ENCODE measurements at regions not wholly inside any gene's neighbourhood (a gene's known extent, or its start where the extent isn't known, plus 50 kb on each side); places are given as distances from the start of the nearest gene placed in this dataset.

DNA sequence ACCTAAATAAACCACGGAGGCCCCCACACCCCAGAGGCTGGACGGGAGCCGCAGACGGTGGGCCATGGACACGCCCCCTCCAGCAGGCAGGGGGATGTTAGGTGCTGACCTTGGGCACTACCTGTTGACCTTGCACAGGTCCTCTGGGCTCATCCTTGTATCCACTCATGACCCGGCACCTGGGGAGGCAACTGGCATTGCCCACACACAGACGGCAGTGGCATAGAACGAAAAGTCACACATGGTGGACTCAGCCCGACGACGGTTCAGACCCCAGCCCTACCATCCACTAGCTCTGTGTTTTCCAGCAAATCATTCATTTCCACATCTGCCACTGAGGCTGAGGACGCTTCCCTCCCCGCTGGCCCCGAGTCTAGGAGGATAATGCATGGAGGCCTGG, 247.7 kb upstream of the PPP2R2D start:
- H3K9me3 Mint-ChIP-seq (ENCODE audit: unreplicated experiment): no peaks in the 10 kb centered on the region
- TF ChIP-seq, protein P1, sequence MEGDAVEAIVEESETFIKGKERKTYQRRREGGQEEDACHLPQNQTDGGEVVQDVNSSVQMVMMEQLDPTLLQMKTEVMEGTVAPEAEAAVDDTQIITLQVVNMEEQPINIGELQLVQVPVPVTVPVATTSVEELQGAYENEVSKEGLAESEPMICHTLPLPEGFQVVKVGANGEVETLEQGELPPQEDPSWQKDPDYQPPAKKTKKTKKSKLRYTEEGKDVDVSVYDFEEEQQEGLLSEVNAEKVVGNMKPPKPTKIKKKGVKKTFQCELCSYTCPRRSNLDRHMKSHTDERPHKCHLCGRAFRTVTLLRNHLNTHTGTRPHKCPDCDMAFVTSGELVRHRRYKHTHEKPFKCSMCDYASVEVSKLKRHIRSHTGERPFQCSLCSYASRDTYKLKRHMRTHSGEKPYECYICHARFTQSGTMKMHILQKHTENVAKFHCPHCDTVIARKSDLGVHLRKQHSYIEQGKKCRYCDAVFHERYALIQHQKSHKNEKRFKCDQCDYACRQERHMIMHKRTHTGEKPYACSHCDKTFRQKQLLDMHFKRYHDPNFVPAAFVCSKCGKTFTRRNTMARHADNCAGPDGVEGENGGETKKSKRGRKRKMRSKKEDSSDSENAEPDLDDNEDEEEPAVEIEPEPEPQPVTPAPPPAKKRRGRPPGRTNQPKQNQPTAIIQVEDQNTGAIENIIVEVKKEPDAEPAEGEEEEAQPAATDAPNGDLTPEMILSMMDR (IDR thresholded peaks at IDR 0.05; ENCODE audit: insufficient read depth in 1 of 2, low read depth in 1 of 2, low read length in 1 of 2, severe bottlenecking in 1 of 2, unreplicated experiment in 1 of 2): no peak
- H3K4me3 Mint-ChIP-seq (ENCODE audit: unreplicated experiment): no peak overlapping the region
- Histone ChIP-seq H3K36me3 (ENCODE audit: control insufficient read depth, insufficient read depth, low read length) (no peaks in the 10 kb centered on the region), H3K27me3 (replicated peaks; ENCODE audit: control insufficient read depth, insufficient read depth, low read length) (no peaks in the 10 kb centered on the region), H3K4me3 (ENCODE audit: low read depth, low read length) (no peak overlapping the region), H3K4me1 (no peaks in the 10 kb centered on the region), H3K9me3 (no peaks in the 10 kb centered on the region)
- BruUV-seq (replicated peaks): no TSS peak
- H3K4me1 Mint-ChIP-seq (ENCODE audit: low read depth, unreplicated experiment): no peaks in the 10 kb centered on the region
- POLR2A ChIA-PET: no interaction called here
- intact Hi-C loops (cut with micrococcal nuclease; ENCODE audit: unreplicated experiment): no loop called here
- H3K27me3 Mint-ChIP-seq (ENCODE audit: insufficient read depth, unreplicated experiment): no peaks in the 10 kb centered on the region
- H3K27ac Mint-ChIP-seq (ENCODE audit: unreplicated experiment): no peak overlapping the region
- CTCF ChIA-PET: no interaction called here
- no peak for DNase-seq
- no peaks in the 10 kb centered on the region for H3K36me3 Mint-ChIP-seq (ENCODE audit: insufficient read depth, unreplicated experiment)

DNA sequence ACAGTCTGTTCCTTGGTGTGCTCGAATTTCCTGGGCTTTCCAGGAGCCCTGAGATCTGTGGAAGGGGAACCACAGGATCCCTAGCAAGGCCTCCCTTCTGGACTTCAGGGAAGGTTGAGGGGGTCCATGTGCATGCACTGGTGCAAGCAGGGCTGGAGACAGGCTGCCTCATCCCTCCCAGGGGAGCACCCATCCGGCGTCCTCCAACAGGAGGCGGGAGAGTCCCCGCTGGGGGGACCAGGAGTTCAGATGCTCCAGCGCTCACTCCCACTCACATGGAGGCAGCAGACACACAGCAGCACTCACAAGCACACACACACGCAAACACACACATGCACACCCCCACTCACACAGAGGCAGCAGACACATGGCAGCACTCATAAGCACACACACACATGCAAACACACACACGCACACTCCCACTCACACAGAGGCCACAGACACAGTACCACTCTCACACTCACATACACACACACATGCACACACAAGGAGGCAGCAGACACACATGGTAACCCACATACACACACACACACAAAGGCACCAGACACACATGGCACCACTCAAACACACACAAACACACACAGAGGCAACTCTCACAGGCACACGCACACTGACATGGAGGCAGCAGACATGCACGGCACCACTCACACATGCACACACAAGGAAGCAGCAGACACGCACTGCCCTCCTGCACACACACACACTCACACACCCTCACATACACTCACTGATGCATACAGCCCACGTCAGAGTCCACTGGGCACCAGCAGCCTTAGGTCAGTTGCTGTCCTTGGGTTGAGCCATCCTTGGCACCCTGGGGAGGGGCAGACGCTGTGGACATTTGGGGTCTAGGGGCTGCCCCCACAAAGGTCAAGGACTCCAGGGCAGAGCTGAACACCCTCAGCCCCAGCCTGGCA, 247.0 kb upstream of the PPP2R2D start:
- Mint-ChIP-seq H3K36me3 (ENCODE audit: insufficient read depth, unreplicated experiment) (no peaks in the 10 kb centered on the region), H3K9me3 (ENCODE audit: unreplicated experiment) (no peaks in the 10 kb centered on the region), H3K27ac (ENCODE audit: unreplicated experiment) (no peak overlapping the region), H3K4me3 (ENCODE audit: unreplicated experiment) (no peak overlapping the region), H3K27me3 (ENCODE audit: insufficient read depth, unreplicated experiment) (no peaks in the 10 kb centered on the region), H3K4me1 (ENCODE audit: low read depth, unreplicated experiment) (no peaks in the 10 kb centered on the region)
- DNase-seq: no peak
- POLR2A ChIA-PET: no interaction called here
- intact Hi-C loops (cut with micrococcal nuclease; ENCODE audit: unreplicated experiment): no loop called here
- H3K4me3 ChIP-seq (ENCODE audit: low read depth, low read length): no peak overlapping the region
- H3K36me3 ChIP-seq (ENCODE audit: control insufficient read depth, insufficient read depth, low read length): no peaks in the 10 kb centered on the region
- no peaks in the 10 kb centered on the region for H3K9me3 ChIP-seq
- no TSS peak for BruUV-seq (replicated peaks)
- CTCF ChIA-PET: no interaction called here
- H3K27me3 ChIP-seq (replicated peaks; ENCODE audit: control insufficient read depth, insufficient read depth, low read length): no peaks in the 10 kb centered on the region
- H3K4me1 ChIP-seq: no peaks in the 10 kb centered on the region
- TF ChIP-seq, protein P1 (IDR thresholded peaks at IDR 0.05; ENCODE audit: insufficient read depth in 1 of 2, low read depth in 1 of 2, low read length in 1 of 2, severe bottlenecking in 1 of 2, unreplicated experiment in 1 of 2): no peak

DNA sequence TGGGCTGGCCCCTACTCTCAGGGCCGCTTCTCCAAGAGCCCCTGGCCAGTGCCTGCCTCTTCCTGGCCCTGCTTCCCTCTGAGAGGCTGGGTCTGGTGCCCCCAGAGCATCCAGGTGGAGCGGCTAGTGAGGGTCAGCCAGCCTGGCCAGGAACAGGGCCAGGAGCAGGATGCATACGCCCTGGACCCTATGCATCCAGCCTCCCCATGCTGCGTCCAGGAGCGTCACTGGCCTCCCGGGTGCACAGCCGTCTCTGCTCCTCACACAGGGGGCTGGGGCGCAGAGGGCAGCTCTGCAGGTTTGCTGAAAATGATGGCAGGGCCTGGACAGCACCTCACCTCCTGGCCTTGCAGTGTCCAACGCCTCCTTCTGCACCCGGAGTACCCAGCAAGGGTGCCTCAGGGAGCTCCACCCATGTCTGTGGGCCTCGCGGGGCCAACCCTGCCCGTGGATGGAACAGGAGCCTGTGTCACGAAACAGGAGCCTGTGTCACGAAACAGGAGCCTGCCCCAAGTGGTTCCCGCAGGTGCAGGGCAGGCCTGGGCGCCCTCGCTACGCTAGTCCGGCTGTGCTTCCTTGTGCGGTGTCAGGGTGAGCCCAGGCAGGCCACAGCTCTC, 246.2 kb upstream of the PPP2R2D start:
- Mint-ChIP-seq H3K27ac (ENCODE audit: unreplicated experiment) (no peak overlapping the region), H3K36me3 (ENCODE audit: insufficient read depth, unreplicated experiment) (no peaks in the 10 kb centered on the region), H3K27me3 (ENCODE audit: insufficient read depth, unreplicated experiment) (no peaks in the 10 kb centered on the region), H3K4me3 (ENCODE audit: unreplicated experiment) (no peak overlapping the region), H3K9me3 (ENCODE audit: unreplicated experiment) (no peaks in the 10 kb centered on the region), H3K4me1 (ENCODE audit: low read depth, unreplicated experiment) (no peaks in the 10 kb centered on the region)
- TF ChIP-seq, protein P1 (IDR thresholded peaks at IDR 0.05; ENCODE audit: insufficient read depth in 1 of 2, low read depth in 1 of 2, low read length in 1 of 2, severe bottlenecking in 1 of 2, unreplicated experiment in 1 of 2): no peak
- POLR2A ChIA-PET: no interaction called here
- BruUV-seq (replicated peaks): no TSS peak
- DNase-seq: no peak
- no peaks in the 10 kb centered on the region for H3K4me1 ChIP-seq
- H3K4me3 ChIP-seq (ENCODE audit: low read depth, low read length): no peak overlapping the region
- CTCF ChIA-PET: no interaction called here
- H3K36me3 ChIP-seq (ENCODE audit: control insufficient read depth, insufficient read depth, low read length): no peaks in the 10 kb centered on the region
- intact Hi-C loops (cut with micrococcal nuclease; ENCODE audit: unreplicated experiment): no loop called here
- H3K27me3 ChIP-seq (replicated peaks; ENCODE audit: control insufficient read depth, insufficient read depth, low read length): no peaks in the 10 kb centered on the region
- H3K9me3 ChIP-seq: no peaks in the 10 kb centered on the region

All from Caco-2 (cell line).